ENCODE measurements at regions not wholly inside any gene's neighbourhood (a gene's known extent, or its start where the extent isn't known, plus 50 kb on each side); places are given as distances from the start of the nearest gene placed in this dataset.

DNA sequence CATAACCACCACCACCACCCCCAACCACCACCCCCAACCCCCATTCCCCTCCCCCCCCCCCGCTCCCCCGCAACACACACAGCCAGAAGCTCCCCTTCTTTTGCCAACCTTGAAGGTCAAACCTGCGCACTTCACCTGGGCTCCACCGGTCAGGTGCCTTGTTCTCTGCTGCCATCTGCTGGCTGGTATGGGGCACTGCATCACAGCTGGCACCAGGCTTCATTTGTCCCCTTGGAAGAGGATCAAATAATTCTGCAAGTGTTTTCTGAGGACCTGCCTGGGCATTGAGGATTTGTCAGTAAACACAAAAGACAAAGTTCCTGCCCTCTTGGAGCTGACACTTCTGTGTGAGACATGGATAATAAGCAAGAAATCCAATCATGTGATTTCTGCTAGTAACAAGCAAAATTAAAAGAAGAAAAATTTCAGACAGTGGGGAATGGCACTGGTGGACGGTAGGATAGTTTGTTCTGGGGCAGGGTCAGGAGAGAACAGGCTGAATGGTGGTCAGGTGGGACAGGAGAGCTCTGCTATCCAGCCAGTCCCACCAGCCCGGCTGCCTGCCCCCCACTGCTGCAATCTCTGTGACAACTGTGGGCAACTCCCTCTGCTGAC, 55.6 kb upstream of the LMX1B start:
- Histone ChIP-seq H3K4me1 (ENCODE audit: control insufficient read depth in 4 of 4, insufficient read depth in 4 of 4, low read length in 3 of 4) (no peaks in the 10 kb centered on the region), H3K27me3 (ENCODE audit: control insufficient read depth in 4 of 4, insufficient read depth in 4 of 4, low read length in 3 of 4) (peaks cover 0 to 6% (median 2%) of the 10 kb centered on the region in 4 donors), H3K27ac (ENCODE audit: low read depth in 1 of 2, low read length in 2 of 2) (no peak overlapping the region), H3K4me3 (ENCODE audit: low read depth in 1 of 3, low read length in 3 of 3) (no peak overlapping the region), H3K9me3 (ENCODE audit: control insufficient read depth in 4 of 4, low read length in 3 of 4) (no peaks in the 10 kb centered on the region), H3K9ac (ENCODE audit: low read depth in 1 of 2, low read length in 2 of 2) (no peak overlapping the region), H3K36me3 (ENCODE audit: control insufficient read depth in 4 of 4, insufficient read depth in 3 of 4, low read depth in 1 of 4, low read length in 3 of 4) (no peaks in the 10 kb centered on the region)
- peak; percentile 69 for DNase-seq (ENCODE audit: low spot score)
- peak; percentile 83 to 87 for TF ChIP-seq RAD21 (IDR thresholded peaks at IDR 0.05)
- TF ChIP-seq HNF4A (conservative IDR thresholded peaks at IDR 0.05): no peak
- TF ChIP-seq, protein P1, sequence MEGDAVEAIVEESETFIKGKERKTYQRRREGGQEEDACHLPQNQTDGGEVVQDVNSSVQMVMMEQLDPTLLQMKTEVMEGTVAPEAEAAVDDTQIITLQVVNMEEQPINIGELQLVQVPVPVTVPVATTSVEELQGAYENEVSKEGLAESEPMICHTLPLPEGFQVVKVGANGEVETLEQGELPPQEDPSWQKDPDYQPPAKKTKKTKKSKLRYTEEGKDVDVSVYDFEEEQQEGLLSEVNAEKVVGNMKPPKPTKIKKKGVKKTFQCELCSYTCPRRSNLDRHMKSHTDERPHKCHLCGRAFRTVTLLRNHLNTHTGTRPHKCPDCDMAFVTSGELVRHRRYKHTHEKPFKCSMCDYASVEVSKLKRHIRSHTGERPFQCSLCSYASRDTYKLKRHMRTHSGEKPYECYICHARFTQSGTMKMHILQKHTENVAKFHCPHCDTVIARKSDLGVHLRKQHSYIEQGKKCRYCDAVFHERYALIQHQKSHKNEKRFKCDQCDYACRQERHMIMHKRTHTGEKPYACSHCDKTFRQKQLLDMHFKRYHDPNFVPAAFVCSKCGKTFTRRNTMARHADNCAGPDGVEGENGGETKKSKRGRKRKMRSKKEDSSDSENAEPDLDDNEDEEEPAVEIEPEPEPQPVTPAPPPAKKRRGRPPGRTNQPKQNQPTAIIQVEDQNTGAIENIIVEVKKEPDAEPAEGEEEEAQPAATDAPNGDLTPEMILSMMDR (IDR thresholded peaks at IDR 0.05; ENCODE audit: low read depth, low read length, missing input control): peak; percentile 100
- WGBS: 10% methylated on average over 6 of the region's 6 CpGs

DNA sequence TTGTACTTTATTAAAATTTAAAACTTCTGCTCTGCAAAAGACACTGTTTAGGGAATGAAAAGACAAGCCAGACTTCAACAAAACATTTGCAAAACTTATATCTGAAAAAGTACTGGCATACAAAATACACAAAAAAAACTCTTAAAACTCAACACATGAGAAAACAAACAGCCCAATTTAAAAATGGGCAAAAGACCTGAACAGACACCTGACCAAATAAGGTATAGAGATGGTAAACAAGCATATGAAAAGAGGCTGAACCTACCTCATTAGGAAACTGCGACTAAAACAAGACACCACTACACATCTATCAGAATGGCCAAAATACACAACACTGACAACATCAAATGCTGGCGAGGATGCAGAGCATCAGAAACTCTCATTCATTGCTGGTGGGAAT, 54.4 kb upstream of the LMX1B start:
- 82% methylated on average over 2 of the region's 2 CpGs for WGBS
- Histone ChIP-seq H3K9me3 (ENCODE audit: control insufficient read depth in 4 of 4, low read length in 3 of 4) (no peaks in the 10 kb centered on the region), H3K4me1 (ENCODE audit: control insufficient read depth in 4 of 4, insufficient read depth in 4 of 4, low read length in 3 of 4) (no peaks in the 10 kb centered on the region)

DNA sequence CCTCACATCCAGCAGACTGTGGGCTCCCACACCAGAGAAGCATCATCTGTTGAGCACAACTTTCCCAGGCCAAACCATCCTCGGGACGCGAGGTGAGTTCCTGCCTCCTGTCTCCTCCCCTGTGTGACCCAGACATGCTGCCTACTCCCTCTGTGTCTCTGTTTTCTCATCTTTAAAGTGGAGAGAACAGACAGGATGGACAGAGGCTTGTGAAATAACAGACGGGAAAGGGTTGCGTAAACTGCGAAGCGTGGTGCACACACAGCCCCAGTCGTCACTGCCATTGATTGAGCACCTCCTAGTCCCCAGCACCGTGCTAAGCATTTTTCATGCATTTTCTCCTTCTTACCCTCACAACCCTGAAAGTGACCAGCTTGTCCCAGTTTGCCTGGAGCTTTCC, 52.1 kb upstream of the LMX1B start:
- Histone ChIP-seq H3K9ac (ENCODE audit: low read depth in 1 of 2, low read length in 2 of 2) (no peak overlapping the region), H3K27ac (ENCODE audit: low read depth in 1 of 2, low read length in 2 of 2) (no peak overlapping the region), H3K9me3 (ENCODE audit: control insufficient read depth in 4 of 4, low read length in 3 of 4) (no peaks in the 10 kb centered on the region), H3K27me3 (ENCODE audit: control insufficient read depth in 4 of 4, insufficient read depth in 4 of 4, low read length in 3 of 4) (peaks cover 0 to 7% (median 3%) of the 10 kb centered on the region in 4 donors), H3K4me1 (ENCODE audit: control insufficient read depth in 4 of 4, insufficient read depth in 4 of 4, low read length in 3 of 4) (no peaks in the 10 kb centered on the region), H3K4me3 (ENCODE audit: low read depth in 1 of 3, low read length in 3 of 3) (no peak overlapping the region), H3K36me3 (ENCODE audit: control insufficient read depth in 4 of 4, insufficient read depth in 3 of 4, low read depth in 1 of 4, low read length in 3 of 4) (no peaks in the 10 kb centered on the region)
- DNase-seq (ENCODE audit: low spot score): no peak
- 31% methylated on average over 9 of the region's 9 CpGs for WGBS
- TF ChIP-seq, protein P1 (IDR thresholded peaks at IDR 0.05; ENCODE audit: low read depth, low read length, missing input control): no peak
- TF ChIP-seq, protein P2, sequence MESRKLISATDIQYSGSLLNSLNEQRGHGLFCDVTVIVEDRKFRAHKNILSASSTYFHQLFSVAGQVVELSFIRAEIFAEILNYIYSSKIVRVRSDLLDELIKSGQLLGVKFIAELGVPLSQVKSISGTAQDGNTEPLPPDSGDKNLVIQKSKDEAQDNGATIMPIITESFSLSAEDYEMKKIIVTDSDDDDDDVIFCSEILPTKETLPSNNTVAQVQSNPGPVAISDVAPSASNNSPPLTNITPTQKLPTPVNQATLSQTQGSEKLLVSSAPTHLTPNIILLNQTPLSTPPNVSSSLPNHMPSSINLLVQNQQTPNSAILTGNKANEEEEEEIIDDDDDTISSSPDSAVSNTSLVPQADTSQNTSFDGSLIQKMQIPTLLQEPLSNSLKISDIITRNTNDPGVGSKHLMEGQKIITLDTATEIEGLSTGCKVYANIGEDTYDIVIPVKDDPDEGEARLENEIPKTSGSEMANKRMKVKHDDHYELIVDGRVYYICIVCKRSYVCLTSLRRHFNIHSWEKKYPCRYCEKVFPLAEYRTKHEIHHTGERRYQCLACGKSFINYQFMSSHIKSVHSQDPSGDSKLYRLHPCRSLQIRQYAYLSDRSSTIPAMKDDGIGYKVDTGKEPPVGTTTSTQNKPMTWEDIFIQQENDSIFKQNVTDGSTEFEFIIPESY (IDR thresholded peaks at IDR 0.05): no peak
- TF ChIP-seq EGR1 (IDR thresholded peaks at IDR 0.05; ENCODE audit: low read depth in 2 of 2) (no peak), HNF4G (IDR thresholded peaks at IDR 0.05) (no peak), RXRA (IDR thresholded peaks at IDR 0.05) (peak in 1 of 2 donors; percentile 12), TAF1 (conservative IDR thresholded peaks at IDR 0.05) (no peak), HNF4A (conservative IDR thresholded peaks at IDR 0.05) (peak in 1 of 2 donors; percentile 12), NR2F2 (IDR thresholded peaks at IDR 0.05) (no peak), YY1 (IDR thresholded peaks at IDR 0.05) (no peak), SP1 (IDR thresholded peaks at IDR 0.05) (no peak)
- TF ChIP-seq, protein P3, sequence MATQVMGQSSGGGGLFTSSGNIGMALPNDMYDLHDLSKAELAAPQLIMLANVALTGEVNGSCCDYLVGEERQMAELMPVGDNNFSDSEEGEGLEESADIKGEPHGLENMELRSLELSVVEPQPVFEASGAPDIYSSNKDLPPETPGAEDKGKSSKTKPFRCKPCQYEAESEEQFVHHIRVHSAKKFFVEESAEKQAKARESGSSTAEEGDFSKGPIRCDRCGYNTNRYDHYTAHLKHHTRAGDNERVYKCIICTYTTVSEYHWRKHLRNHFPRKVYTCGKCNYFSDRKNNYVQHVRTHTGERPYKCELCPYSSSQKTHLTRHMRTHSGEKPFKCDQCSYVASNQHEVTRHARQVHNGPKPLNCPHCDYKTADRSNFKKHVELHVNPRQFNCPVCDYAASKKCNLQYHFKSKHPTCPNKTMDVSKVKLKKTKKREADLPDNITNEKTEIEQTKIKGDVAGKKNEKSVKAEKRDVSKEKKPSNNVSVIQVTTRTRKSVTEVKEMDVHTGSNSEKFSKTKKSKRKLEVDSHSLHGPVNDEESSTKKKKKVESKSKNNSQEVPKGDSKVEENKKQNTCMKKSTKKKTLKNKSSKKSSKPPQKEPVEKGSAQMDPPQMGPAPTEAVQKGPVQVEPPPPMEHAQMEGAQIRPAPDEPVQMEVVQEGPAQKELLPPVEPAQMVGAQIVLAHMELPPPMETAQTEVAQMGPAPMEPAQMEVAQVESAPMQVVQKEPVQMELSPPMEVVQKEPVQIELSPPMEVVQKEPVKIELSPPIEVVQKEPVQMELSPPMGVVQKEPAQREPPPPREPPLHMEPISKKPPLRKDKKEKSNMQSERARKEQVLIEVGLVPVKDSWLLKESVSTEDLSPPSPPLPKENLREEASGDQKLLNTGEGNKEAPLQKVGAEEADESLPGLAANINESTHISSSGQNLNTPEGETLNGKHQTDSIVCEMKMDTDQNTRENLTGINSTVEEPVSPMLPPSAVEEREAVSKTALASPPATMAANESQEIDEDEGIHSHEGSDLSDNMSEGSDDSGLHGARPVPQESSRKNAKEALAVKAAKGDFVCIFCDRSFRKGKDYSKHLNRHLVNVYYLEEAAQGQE (IDR thresholded peaks at IDR 0.05): no peak
- TF ChIP-seq, protein P4, sequence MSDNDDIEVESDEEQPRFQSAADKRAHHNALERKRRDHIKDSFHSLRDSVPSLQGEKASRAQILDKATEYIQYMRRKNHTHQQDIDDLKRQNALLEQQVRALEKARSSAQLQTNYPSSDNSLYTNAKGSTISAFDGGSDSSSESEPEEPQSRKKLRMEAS (IDR thresholded peaks at IDR 0.05): no peak

More for the DNA sequence above, 54.4 kb upstream of the LMX1B start:
- Histone ChIP-seq H3K9ac (ENCODE audit: low read depth in 1 of 2, low read length in 2 of 2) (no peak overlapping the region), H3K4me3 (ENCODE audit: low read depth in 1 of 3, low read length in 3 of 3) (no peak overlapping the region), H3K27me3 (ENCODE audit: control insufficient read depth in 4 of 4, insufficient read depth in 4 of 4, low read length in 3 of 4) (peaks cover 0 to 6% (median 2%) of the 10 kb centered on the region in 4 donors), H3K27ac (ENCODE audit: low read depth in 1 of 2, low read length in 2 of 2) (no peak overlapping the region), H3K36me3 (ENCODE audit: control insufficient read depth in 4 of 4, insufficient read depth in 3 of 4, low read depth in 1 of 4, low read length in 3 of 4) (no peaks in the 10 kb centered on the region)
- no peak for DNase-seq (ENCODE audit: low spot score)
- TF ChIP-seq, protein P2 (IDR thresholded peaks at IDR 0.05): no peak
- TF ChIP-seq FOXA1 (IDR thresholded peaks at IDR 0.05): no peak
